ENCODE measurements at regions not wholly inside any gene's neighbourhood (a gene's known extent, or its start where the extent isn't known, plus 50 kb on each side); places are given as distances from the start of the nearest gene placed in this dataset.

- CTCF ChIA-PET = no interaction called here
Observed at GRCh38 chr1:86231076-86231475, 74.5 kb upstream of the COL24A1 start.

DNA sequence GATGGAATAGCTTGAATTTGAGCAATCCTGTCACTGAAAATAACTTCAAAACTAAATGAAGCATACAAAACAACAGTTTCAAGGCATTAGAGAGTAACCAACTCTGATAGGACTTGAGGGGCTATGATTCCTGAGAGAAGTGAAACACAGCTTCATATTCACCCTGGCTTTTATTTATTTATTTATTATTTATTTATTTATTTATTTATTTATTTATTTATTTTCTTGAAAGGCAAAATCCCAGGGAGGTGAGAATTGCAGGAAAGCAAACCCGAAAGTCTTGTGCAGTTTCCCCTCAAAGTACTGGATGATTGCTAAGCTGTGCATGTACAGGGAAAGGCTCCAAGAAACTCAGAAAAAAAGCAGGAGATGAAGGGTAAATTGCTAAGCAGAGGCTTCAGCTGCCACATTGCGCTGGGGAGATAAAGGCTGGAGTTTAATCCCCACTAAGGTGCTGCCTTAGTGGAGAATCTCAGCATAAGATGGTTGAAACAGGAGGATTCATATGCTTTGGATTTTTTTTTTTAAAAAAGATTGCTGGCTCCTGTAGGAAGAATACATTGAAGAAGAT is 72.9 kb upstream of the COL24A1 start:
- ChIA-PET POLR2A (no interaction called here), CTCF (no interaction called here)

More at GRCh38 chr1:86231076-86231475, 74.5 kb upstream of the COL24A1 start:
- POLR2A ChIA-PET = no interaction called here

GRCh38 chr1:86228546-86228945 is 72.0 kb upstream of the COL24A1 start:
- ChIA-PET POLR2A (no interaction called here), CTCF (no interaction called here)

DNA sequence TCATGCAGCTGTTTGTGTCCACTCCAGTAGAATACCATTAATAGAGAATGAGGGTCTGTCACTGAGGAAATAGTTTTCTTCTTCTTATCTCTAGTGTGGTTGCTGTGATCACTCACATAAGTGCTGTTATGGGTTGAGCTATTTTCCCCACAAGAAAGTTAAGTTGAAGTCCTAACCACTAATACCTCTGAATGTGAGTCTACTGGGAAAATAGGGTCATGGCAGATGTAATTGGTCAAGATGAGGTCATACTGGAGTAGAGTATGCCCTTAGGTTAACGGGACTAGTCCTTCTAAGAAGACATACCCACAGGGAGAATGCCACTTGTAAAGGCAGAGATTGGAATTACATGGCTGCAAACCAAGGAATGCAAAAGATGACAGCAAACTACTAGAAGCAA is 70.5 kb upstream of the COL24A1 start:
- POLR2A ChIA-PET = no interaction called here
- CTCF ChIA-PET = no interaction called here

DNA sequence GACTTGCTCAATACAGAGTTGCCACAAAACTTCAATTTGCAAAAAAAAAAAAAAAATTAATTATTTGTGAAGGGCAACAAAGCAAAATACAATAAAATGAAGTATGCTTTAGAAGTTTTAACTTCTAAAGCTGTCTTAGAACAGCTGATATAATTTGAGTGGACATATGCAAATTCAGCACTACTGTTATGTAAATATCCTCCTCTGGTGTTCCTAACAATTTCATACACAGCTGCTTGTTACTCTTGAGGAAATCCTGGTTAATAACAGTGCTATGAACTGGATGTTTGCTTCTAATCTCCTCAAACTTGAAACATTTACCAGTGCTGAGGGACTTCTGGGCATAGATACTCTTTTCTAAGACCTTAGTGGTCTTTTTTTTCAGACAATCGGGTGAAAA is 69.6 kb upstream of the COL24A1 start:
- ChIA-PET CTCF (interaction anchor here (0.7 kb wide), 1 partner anchor 67 kb away, joined by 3 read pairs; no protein-coding TSS in a partner anchor), POLR2A (no interaction called here)

- ChIA-PET CTCF (no interaction called here), POLR2A (no interaction called here)
Observed at GRCh38 chr1:86224651-86225310, 68.2 kb upstream of the COL24A1 start.

- ChIA-PET CTCF (no interaction called here), POLR2A (no interaction called here)
Observed at GRCh38 chr1:86218859-86219258, 62.3 kb upstream of the COL24A1 start.

DNA sequence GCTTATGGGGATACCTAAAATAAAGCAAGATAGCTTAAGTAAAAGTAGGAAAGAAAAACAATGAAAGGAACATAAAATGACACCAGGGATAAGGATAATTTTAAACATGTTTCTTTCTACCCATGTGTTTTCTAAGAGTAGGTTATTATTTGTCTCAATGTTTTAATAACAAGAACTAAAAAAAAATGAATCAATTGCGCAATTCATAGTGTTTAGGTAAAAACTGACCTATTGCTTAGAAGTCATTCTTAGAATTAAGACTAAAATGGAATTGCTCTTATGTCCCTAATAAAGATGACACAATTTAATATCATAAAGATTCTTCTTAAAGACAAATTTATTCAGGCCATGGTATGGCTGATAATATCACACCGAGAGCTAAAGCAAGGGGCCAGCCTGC is 58.0 kb upstream of the COL24A1 start:
- ChIA-PET CTCF (no interaction called here), POLR2A (no interaction called here)

- ChIA-PET CTCF (no interaction called here), POLR2A (no interaction called here)
Observed at GRCh38 chr1:86209346-86209745, 52.8 kb upstream of the COL24A1 start.

- POLR2A ChIA-PET = no interaction called here
- CTCF ChIA-PET = no interaction called here
Observed at GRCh38 chr1:86207323-86207722, 50.8 kb upstream of the COL24A1 start.
